ENCODE measurements at regions not wholly inside any gene's neighbourhood (a gene's known extent, or its start where the extent isn't known, plus 50 kb on each side); places are given as distances from the start of the nearest gene placed in this dataset.

DNA sequence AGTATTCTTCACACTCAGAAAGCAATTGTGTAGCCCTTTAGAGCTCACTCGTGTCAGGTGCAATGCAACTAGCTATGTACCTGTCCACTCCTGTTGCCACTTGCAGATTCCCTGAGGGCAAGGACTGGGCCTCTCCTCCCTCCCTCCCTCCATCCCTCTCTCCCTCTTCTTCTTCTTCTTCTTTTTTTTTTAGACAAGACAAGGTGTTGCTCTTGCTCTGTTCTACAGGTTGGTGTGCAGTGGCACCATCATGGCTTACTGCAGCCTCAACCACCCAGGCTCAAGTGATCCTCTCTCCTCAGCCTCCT is 119.7 kb downstream of the ACKR3 start:
- TF ChIP-seq POLR2AphosphoS5 (IDR thresholded peaks at IDR 0.05; ENCODE audit: low read depth, low read length) (no peak), POLR2A (IDR thresholded peaks at IDR 0.05; ENCODE audit: low read depth, low read length) (no peak)
